Right renal pelvis (tissue), 4 donors: ENCODE measurements at regions not wholly inside any gene's neighbourhood (a gene's known extent, or its start where the extent isn't known, plus 50 kb on each side); places are given as distances from the start of the nearest gene placed in this dataset.

ENCODE experiments used
- DNase-seq, 4 donors: peaks; one replicate each; pipeline ENCODE4 v3.0.0-alpha.2; 2013; ENCODE audit warnings: low read depth in 4 of 4, low spot score in 3 of 4, missing footprints in 1 of 4

DNA sequence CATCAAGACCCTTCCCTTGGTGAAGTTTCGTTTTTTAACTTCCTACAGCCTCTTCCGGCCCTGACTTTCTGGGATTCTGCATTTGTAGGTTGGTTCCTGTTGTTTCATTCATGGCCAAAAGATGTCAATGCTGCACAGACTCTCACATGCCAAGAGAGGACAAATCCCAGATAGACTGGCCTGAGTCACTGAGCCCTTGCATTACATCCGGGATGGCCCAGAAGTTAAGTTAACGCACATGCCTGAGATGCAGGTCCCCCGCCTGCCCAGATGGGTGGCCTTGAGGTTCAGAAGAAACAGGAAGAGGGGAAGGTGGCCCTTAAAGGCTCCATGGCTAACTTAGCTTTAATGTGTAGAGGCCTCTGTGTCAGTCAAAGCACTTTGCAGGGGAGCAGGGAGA lies 51.6 kb upstream of the SRGAP3 start:
- DNase-seq, result no peak

DNA sequence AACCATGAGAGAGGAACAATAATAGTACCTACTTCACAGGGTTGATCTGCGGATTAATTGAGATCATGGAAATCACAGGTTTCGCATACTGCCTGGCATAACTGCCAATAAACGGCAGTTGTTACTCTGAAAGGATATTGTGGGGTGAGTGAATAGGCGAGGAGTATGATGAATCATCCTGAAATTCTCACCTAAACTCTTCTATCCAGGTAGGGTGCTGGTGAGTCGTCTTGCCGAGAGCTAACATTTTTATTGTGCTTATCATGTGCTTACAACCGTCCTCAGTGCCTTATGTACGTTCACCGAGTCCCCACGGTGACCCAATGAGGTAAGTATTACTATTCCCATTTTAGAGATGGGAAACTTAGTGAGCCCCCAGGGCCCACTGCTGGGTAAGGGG lies 52.4 kb upstream of the SRGAP3 start:
- no peak for DNase-seq

DNA sequence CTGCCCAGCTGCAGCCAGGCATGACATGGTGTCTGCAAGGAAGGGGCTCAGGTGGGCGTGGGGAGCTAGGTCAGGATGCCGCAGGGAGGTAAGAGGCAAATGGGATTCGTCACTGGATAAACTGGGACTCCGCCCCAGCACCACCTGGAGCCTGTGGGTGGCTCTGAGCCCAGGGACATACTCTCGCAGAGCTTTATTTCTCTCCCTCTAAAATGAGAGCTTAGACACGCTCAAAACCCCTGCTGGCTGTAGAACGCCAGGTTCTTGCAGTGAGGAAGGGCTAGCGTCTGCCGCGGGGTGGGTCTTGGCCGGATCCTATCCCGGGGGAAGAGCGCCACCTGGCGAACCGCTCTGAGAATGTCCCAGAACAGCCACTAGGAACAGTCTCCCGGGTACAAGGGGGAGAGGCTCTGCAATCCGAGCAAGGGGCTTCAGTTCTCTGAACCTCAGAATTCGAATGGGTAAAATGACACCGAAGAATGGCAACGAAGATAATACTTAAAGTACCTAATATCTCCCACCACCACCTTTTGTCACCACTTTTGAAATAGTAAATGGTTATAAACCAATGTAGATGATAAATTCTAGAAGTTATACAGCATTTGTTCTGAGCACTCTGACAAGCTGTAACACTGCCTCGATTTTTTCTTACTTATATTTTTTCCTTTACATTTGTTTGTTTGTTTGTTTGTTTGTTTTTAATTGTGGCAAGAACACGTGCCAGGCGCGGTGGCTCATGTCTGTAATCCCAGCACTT lies 53.2 kb upstream of the SRGAP3 start:
- DNase-seq, result peak; percentile 78 to 84 (median 82)

DNA sequence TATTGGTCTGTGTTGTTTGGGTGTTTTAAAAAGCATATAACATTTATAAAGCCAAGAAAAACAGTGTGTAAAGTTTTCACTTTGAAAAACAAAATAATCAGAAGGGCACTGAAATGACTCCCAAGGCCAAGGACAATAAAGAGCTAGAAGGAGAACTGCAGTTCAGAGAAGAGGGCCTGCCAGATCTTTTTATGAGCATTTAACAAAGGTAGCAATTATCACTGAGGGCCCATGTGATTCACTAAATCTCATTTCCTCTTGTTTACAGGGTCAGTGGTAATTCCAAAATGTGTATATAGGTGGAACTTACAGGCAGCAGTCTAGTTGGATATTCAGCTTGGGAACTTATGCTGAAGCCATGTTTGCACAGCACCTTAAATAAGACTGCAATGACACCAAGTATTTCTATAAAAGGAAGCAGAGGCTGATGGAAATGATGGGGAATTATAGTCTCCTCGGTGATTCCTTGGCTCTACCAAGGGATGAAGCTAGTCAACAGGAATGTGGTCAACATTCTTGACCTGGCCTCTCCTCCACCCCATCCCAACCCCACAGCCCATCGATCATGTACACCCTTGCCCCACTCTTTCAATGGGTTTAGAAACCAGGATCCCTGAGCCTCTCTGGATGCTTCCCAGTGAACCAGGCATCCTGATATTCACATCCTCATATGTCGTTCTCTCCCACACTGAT lies 54.4 kb upstream of the THUMPD3 start:
- DNase-seq, result no peak

DNA sequence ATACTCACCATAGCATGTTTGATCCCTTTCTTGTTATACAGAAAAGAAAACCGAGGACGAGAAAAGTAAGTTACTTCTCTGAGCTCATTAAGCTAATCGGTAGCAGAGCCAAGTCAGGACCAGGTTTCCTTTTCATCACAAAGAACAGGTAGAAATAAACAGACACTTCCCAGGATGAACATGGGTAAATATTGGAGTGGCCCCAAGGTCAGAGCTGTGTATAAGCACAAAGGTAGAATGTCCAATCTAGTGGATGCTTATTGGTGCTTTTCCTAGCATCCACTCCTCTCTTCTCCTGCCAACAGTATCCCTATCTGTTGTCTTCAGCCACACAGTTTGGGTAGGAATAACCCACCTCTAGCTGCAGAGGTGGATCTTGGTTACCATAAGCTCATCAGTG lies 52.8 kb upstream of the THUMPD3 start:
- no peak for DNase-seq

DNA sequence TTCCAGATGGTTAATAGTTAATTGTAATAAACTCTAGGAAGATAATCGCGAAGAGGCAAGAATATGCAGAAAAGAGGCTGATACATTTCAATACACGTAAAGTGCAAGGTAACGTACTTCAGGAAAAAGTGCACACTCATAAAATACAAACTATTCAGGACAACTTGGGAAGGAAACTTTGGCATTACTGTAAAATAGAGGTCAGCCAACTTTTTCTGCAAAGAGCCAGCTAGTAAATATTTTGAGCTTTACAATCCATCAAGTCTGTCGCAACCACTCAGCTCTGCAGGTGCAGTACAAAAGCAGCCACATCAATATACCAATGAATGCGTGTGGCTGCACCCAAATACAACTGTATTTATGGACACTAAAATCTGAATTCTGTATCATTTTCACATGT lies 51.6 kb upstream of the THUMPD3 start:
- DNase-seq, result no peak
